Fibroblast of mammary gland (primary cell): ENCODE measurements at regions not wholly inside any gene's neighbourhood (a gene's known extent, or its start where the extent isn't known, plus 50 kb on each side); places are given as distances from the start of the nearest gene placed in this dataset.

Source experiments
- DNase-seq: peaks from one replicate; pipeline ENCODE4 v3.0.0-alpha.2; 2010; ENCODE audit warnings: low read depth
- H3K4me3 ChIP-seq: 2 replicates; pipeline ENCODE4 v1.5.1; 2011; ENCODE audit warnings: low read depth, mild to moderate bottlenecking, low read length, moderate library complexity; ENCODE audit not compliant: control insufficient read depth
- CTCF ChIP-seq: conservative IDR thresholded peaks from 2 replicates; pipeline ENCODE4 v1.5.1; 2011; ENCODE audit warnings: low read depth, low read length, inconsistent platforms; ENCODE audit not compliant: control insufficient read depth, insufficient read depth

- no peak for DNase-seq
- no peak for TF ChIP-seq CTCF
- H3K4me3 ChIP-seq = no peak overlapping the region
These were observed 129.6 kb downstream of the NR2F2 start for GRCh38 chr15:96460106-96460505.

GRCh38 chr15:96462768-96463750 lies 132.6 kb downstream of the NR2F2 start:
- peak; percentile 9 for DNase-seq
- peak; percentile 24 for TF ChIP-seq CTCF
- no peak overlapping the region for H3K4me3 ChIP-seq

GRCh38 chr15:96466389-96466947 lies 136.0 kb downstream of the NR2F2 start:
- no peak for DNase-seq
- TF ChIP-seq CTCF = no peak
- no peak overlapping the region for H3K4me3 ChIP-seq

GRCh38 chr15:96468036-96468435 lies 137.5 kb downstream of the NR2F2 start:
- H3K4me3 ChIP-seq = no peak overlapping the region
- DNase-seq = no peak
- TF ChIP-seq CTCF = no peak

GRCh38 chr15:96470681-96471310 lies 140.3 kb downstream of the NR2F2 start:
- H3K4me3 ChIP-seq = no peak overlapping the region
- TF ChIP-seq CTCF = no peak
- DNase-seq = no peak

- no peak for DNase-seq
- H3K4me3 ChIP-seq = no peak overlapping the region
- no peak for TF ChIP-seq CTCF
These were observed 142.2 kb downstream of the NR2F2 start for GRCh38 chr15:96472681-96473080.
